ENCODE measurements at regions not wholly inside any gene's neighbourhood (a gene's known extent, or its start where the extent isn't known, plus 50 kb on each side); places are given as distances from the start of the nearest gene placed in this dataset.

- no peaks in the 10 kb centered on the region for H3K9me2 ChIP-seq (replicated peaks; ENCODE audit: insufficient read depth)
- H4K20me1 ChIP-seq (ENCODE audit: insufficient read depth, poor library complexity, severe bottlenecking), result no peaks in the 10 kb centered on the region
- no peak overlapping the region for H3K4me2 ChIP-seq
- TF ChIP-seq EZH2phosphoT487 (IDR thresholded peaks at IDR 0.05; ENCODE audit: low read depth, severe bottlenecking, unreplicated experiment), result no peak
- no peak for TF ChIP-seq EZH2 (IDR thresholded peaks at IDR 0.05; ENCODE audit: borderline replicate concordance)
- no peak for TF ChIP-seq CTCF (IDR thresholded peaks at IDR 0.05; ENCODE audit: poor library complexity)
- H3K4me1 ChIP-seq (ENCODE audit: insufficient read depth), result no peaks in the 10 kb centered on the region
- DNase-seq (ENCODE audit: low spot score), result no peak
- H3K79me2 ChIP-seq, result no peaks in the 10 kb centered on the region
- no peaks in the 10 kb centered on the region for H3K36me3 ChIP-seq (replicated peaks; ENCODE audit: insufficient read depth, low read depth)
- WGBS (ENCODE audit: low lambda C conversion rate, missing lambda C conversion rate), result 89% methylated on average over 4 of the region's 4 CpGs
- H3K4me3 ChIP-seq, result no peak overlapping the region
- H3K9me3 ChIP-seq (ENCODE audit: low read depth), result no peaks in the 10 kb centered on the region
- H2AFZ ChIP-seq, result no peak overlapping the region
- H3K27ac ChIP-seq, result no peak overlapping the region
- peaks cover 63% of the 10 kb centered on the region for H3K27me3 ChIP-seq
Measured at GRCh38 chr15:96424674-96425073, 94.2 kb downstream of the NR2F2 start.

- peak; percentile 32 for DNase-seq (ENCODE audit: low spot score)
- no peak overlapping the region for H2AFZ ChIP-seq
- H3K9me2 ChIP-seq (replicated peaks; ENCODE audit: insufficient read depth), result no peaks in the 10 kb centered on the region
- H3K4me3 ChIP-seq, result no peak overlapping the region
- no peak overlapping the region for H3K27ac ChIP-seq
- H3K4me2 ChIP-seq, result no peak overlapping the region
- no peaks in the 10 kb centered on the region for H3K79me2 ChIP-seq
- no peaks in the 10 kb centered on the region for H3K36me3 ChIP-seq (replicated peaks; ENCODE audit: insufficient read depth, low read depth)
- no peaks in the 10 kb centered on the region for H3K4me1 ChIP-seq (ENCODE audit: insufficient read depth)
- peaks cover 38% of the 10 kb centered on the region for H3K27me3 ChIP-seq
- no peaks in the 10 kb centered on the region for H3K9me3 ChIP-seq (ENCODE audit: low read depth)
- no peaks in the 10 kb centered on the region for H4K20me1 ChIP-seq (ENCODE audit: insufficient read depth, poor library complexity, severe bottlenecking)
- no peak for TF ChIP-seq CTCF (IDR thresholded peaks at IDR 0.05; ENCODE audit: poor library complexity)
- no peak for TF ChIP-seq EZH2phosphoT487 (IDR thresholded peaks at IDR 0.05; ENCODE audit: low read depth, severe bottlenecking, unreplicated experiment)
- no peak for TF ChIP-seq EZH2 (IDR thresholded peaks at IDR 0.05; ENCODE audit: borderline replicate concordance)
Measured at GRCh38 chr15:96428742-96429141, 98.2 kb downstream of the NR2F2 start.

- no peaks in the 10 kb centered on the region for H3K79me2 ChIP-seq
- H3K4me2 ChIP-seq, result no peak overlapping the region
- H3K9me2 ChIP-seq (replicated peaks; ENCODE audit: insufficient read depth), result no peaks in the 10 kb centered on the region
- WGBS (ENCODE audit: low lambda C conversion rate, missing lambda C conversion rate), result 57% methylated on average over 5 of the region's 5 CpGs
- no peaks in the 10 kb centered on the region for H4K20me1 ChIP-seq (ENCODE audit: insufficient read depth, poor library complexity, severe bottlenecking)
- H3K4me3 ChIP-seq, result no peak overlapping the region
- no peak for DNase-seq (ENCODE audit: low spot score)
- peaks cover 16% of the 10 kb centered on the region for H3K27me3 ChIP-seq
- no peak for TF ChIP-seq EZH2 (IDR thresholded peaks at IDR 0.05; ENCODE audit: borderline replicate concordance)
- TF ChIP-seq EZH2phosphoT487 (IDR thresholded peaks at IDR 0.05; ENCODE audit: low read depth, severe bottlenecking, unreplicated experiment), result no peak
- TF ChIP-seq CTCF (IDR thresholded peaks at IDR 0.05; ENCODE audit: poor library complexity), result no peak
- no peaks in the 10 kb centered on the region for H3K4me1 ChIP-seq (ENCODE audit: insufficient read depth)
- no peaks in the 10 kb centered on the region for H3K36me3 ChIP-seq (replicated peaks; ENCODE audit: insufficient read depth, low read depth)
- no peaks in the 10 kb centered on the region for H3K9me3 ChIP-seq (ENCODE audit: low read depth)
- no peak overlapping the region for H2AFZ ChIP-seq
- H3K27ac ChIP-seq, result no peak overlapping the region
Measured at GRCh38 chr15:96431786-96432185, 101.3 kb downstream of the NR2F2 start.

GRCh38 chr15:96435022-96435421 lies 104.5 kb downstream of the NR2F2 start:
- Histone ChIP-seq H3K4me1 (ENCODE audit: insufficient read depth) (no peaks in the 10 kb centered on the region), H3K9me2 (replicated peaks; ENCODE audit: insufficient read depth) (no peaks in the 10 kb centered on the region), H3K79me2 (no peaks in the 10 kb centered on the region), H4K20me1 (ENCODE audit: insufficient read depth, poor library complexity, severe bottlenecking) (no peaks in the 10 kb centered on the region), H2AFZ (no peak overlapping the region), H3K27ac (no peak overlapping the region), H3K9me3 (ENCODE audit: low read depth) (no peaks in the 10 kb centered on the region), H3K4me2 (no peak overlapping the region), H3K27me3 (peaks cover 19% of the 10 kb centered on the region), H3K4me3 (no peak overlapping the region), H3K36me3 (replicated peaks; ENCODE audit: insufficient read depth, low read depth) (no peaks in the 10 kb centered on the region)
- no peak for DNase-seq (ENCODE audit: low spot score)
- WGBS (ENCODE audit: low lambda C conversion rate, missing lambda C conversion rate), result 80% methylated on average over 4 of the region's 4 CpGs
- TF ChIP-seq EZH2phosphoT487 (IDR thresholded peaks at IDR 0.05; ENCODE audit: low read depth, severe bottlenecking, unreplicated experiment) (no peak), EZH2 (IDR thresholded peaks at IDR 0.05; ENCODE audit: borderline replicate concordance) (no peak), CTCF (IDR thresholded peaks at IDR 0.05; ENCODE audit: poor library complexity) (no peak)
